ENCODE measurements at regions not wholly inside any gene's neighbourhood (a gene's known extent, or its start where the extent isn't known, plus 50 kb on each side); places are given as distances from the start of the nearest gene placed in this dataset.

- TF ChIP-seq CTCF (IDR thresholded peaks at IDR 0.05; ENCODE audit: borderline replicate concordance, extremely low read depth, low read length, poor library complexity, severe bottlenecking) = no peak
- TF ChIP-seq EZH2 (IDR thresholded peaks at IDR 0.05; ENCODE audit: borderline replicate concordance, low read depth, low read length, severe bottlenecking) = no peak
Measured at GRCh38 chr2:138902239-138902871, 122.2 kb upstream of the NXPH2 start.

All from DND-41 (cell line).